SK-N-MC (cell line): ENCODE measurements at regions not wholly inside any gene's neighbourhood (a gene's known extent, or its start where the extent isn't known, plus 50 kb on each side); places are given as distances from the start of the nearest gene placed in this dataset.

ENCODE experiments used
- DNase-seq: peaks from one replicate; pipeline ENCODE4 v3.0.0-alpha.2; 2011; ENCODE audit warnings: low read depth, low spot score
- H3K27ac ChIP-seq: fragments of 200-600 bp; sonication (generic); 2 replicates; pipeline ENCODE4 v1.5.1; 2016; ENCODE audit warnings: mixed run types
- H3K36me3 ChIP-seq: fragments of 200-600 bp; sonication (generic); 2 replicates; pipeline ENCODE4 v1.6.1; 2017; ENCODE audit warnings: antibody characterized with exemption, low read length, mixed read lengths; ENCODE audit not compliant: insufficient read depth
- H3K4me3 ChIP-seq: fragments of 200-600 bp; sonication (generic); 2 replicates; pipeline ENCODE4 v1.5.1; 2016
- H3K9ac ChIP-seq: fragments of 200-600 bp; sonication (generic); 2 replicates; pipeline ENCODE4 v1.8.0; 2017; ENCODE audit warnings: mixed run types, mixed read lengths; ENCODE audit not compliant: insufficient read length
- H3K9me3 ChIP-seq: fragments of 200-600 bp; sonication (generic); 2 replicates; pipeline ENCODE4 v1.6.1; 2017; ENCODE audit warnings: low read depth, mild to moderate bottlenecking, antibody characterized with exemption, low read length, moderate library complexity, mixed read lengths
- EZH2 ChIP-seq: fragments of 200-600 bp; sonication (generic); IDR thresholded peaks from one replicate; pipeline ENCODE4 v1.6.1; 2017; ENCODE audit warnings: antibody characterized with exemption
- FOXP2 ChIP-seq: optimal IDR thresholded peaks from 2 replicates; pipeline ENCODE3; 2011; ENCODE audit warnings: mild to moderate bottlenecking, moderate library complexity; ENCODE audit not compliant: insufficient read depth; ENCODE audit errors: extremely low read length, control extremely low read depth
- POLR2AphosphoS5 ChIP-seq: IDR thresholded peaks from 2 replicates; pipeline ENCODE4 v1.6.1; 2012; ENCODE audit warnings: mild to moderate bottlenecking, low read depth, low read length, borderline replicate concordance

DNA sequence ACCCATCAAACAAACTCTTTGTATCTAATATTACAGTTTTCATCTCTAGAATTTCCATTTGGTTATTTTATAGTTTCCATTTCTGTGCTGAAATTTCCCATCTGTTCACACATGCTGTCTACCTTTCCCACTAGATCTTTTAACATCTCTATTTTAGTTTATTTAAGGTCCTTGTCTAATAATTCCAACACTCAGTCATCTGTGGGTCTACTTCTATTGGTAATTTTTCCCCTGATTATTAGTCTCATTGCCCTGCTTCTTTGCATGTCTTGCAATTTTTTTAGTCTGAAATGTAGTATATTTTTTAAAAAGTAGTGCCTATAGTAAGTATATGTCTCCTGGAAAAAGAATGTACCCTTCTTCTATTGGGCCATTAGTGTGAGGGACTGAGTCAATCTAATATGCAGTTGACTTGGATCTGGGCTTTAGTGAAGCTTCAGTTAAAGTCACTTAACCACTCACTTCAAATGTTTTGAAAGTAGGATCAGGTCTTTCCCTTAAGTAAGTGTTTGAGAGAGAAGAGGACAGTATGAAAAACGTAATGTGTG lies 370.8 kb downstream of the SEC14L1 start:
- H3K9me3 ChIP-seq: no peaks in the 10 kb centered on the region
- H3K27ac ChIP-seq: no peak overlapping the region
- H3K36me3 ChIP-seq: no peaks in the 10 kb centered on the region
- TF ChIP-seq FOXP2: no peak
- TF ChIP-seq POLR2AphosphoS5: no peak
- no peak for TF ChIP-seq EZH2
- no peak overlapping the region for H3K4me3 ChIP-seq
- DNase-seq: no peak
- H3K9ac ChIP-seq: no peak overlapping the region

DNA sequence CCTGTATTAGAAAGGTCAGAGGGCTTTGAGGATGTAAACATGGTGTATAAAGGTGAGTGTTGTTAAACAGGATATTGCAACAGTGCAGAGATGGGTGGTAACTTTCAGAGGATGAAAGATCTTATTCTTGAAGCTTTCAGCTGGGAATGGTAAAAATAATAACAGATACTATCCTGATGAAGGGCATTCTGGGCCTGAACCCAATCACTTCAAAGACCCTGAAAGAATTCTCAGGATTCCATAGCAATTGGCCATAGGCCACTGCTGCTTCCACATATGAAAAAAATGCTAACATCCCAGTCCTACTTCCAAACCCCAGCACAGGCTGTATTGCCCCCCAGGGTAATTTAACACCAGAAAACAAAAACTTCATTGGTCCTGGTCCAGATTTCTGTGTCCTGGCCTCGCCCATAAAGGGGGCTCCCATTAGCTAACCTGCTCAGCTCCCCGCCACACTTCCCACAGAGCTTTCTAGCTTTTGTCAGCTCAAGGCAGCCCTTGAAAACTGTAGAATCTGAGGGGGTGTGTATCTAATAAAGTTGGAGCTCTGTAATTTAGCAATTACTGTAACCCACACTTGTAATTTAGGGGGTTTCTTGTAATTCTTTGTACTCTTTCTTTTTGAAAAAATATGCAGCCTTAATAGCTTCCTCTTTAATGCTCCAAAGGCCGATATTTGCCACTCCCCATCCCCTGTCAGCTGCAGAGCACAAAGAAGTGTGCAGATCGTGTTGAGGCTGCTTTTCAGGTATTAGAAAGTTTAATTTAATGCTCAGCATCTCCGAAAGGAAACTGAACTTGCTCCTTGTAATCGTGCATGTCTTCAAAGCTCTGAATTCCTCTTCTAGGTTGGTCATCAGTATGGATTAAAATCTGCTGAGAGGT lies 371.5 kb downstream of the SEC14L1 start:
- no peaks in the 10 kb centered on the region for H3K9me3 ChIP-seq
- H3K4me3 ChIP-seq: no peak overlapping the region
- H3K36me3 ChIP-seq: no peaks in the 10 kb centered on the region
- DNase-seq: no peak
- H3K9ac ChIP-seq: no peak overlapping the region
- TF ChIP-seq FOXP2 (no peak), POLR2AphosphoS5 (no peak), EZH2 (no peak)
- H3K27ac ChIP-seq: no peak overlapping the region

DNA sequence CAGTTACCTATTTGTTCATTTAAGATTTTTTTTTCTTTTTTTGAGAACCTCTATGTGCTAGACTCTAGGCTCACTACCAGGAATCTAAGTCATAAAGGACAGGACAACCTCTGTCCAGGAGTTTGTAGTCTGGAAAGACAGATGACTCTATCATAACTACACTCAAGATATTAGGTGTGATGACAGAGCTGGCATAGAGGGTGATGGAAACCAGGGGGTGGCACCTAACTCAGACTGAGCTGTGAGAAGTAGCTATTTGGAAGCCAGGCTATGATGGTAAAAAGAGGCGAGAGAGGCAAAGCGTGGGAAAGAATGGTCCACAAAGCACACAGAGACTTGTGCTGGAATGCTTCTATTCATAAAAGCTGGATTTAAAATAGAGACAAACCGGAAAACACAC lies 372.3 kb downstream of the SEC14L1 start:
- TF ChIP-seq POLR2AphosphoS5: no peak
- no peak for TF ChIP-seq FOXP2
- no peak for TF ChIP-seq EZH2
- no peak overlapping the region for H3K4me3 ChIP-seq
- H3K27ac ChIP-seq: no peak overlapping the region
- H3K9me3 ChIP-seq: no peaks in the 10 kb centered on the region
- DNase-seq: no peak
- H3K36me3 ChIP-seq: no peaks in the 10 kb centered on the region
- no peak overlapping the region for H3K9ac ChIP-seq

DNA sequence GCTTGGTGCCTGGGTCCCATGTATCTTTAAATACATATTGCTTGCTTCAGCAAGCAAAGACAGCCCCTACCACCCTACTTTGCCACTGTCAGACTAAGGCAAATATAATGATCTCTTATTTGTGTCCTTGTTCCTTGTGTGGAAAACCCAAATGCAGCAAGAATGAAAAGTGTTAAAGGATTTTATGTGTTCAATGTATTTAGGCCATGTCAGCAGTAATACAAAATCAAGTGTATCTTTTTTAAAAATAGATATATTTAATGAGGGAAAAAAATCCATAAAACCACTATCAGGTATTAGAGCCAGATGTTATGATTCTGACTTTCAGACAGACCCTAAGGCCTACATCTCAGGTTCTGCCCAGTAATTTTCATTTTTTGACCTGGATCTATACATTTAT lies 374.5 kb downstream of the SEC14L1 start:
- H3K36me3 ChIP-seq: no peaks in the 10 kb centered on the region
- H3K4me3 ChIP-seq: no peak overlapping the region
- H3K9me3 ChIP-seq: no peaks in the 10 kb centered on the region
- no peak overlapping the region for H3K9ac ChIP-seq
- TF ChIP-seq FOXP2: no peak
- TF ChIP-seq EZH2: no peak
- TF ChIP-seq POLR2AphosphoS5: no peak
- no peak overlapping the region for H3K27ac ChIP-seq
- no peak for DNase-seq

DNA sequence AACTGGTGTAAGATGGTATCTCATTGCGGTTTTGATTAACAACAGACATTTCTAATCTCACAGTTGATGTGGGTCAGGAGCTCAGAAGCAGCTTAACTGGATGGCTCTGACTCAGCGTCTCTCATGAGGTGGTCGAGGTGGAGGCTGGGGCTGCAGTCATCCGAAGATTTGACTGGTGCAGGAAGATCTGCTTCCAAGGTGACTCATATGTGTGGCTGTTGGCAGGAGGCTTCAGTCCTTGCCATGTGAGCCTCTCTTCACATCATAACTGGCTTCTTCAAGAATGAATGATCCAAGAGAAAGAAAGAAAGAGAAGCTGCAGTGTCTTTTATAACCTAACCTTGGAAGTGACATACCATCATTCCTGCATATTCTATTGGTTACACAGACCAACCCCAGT lies 376.1 kb downstream of the SEC14L1 start:
- H3K4me3 ChIP-seq: no peak overlapping the region
- no peak overlapping the region for H3K9ac ChIP-seq
- no peaks in the 10 kb centered on the region for H3K9me3 ChIP-seq
- H3K36me3 ChIP-seq: no peaks in the 10 kb centered on the region
- DNase-seq: no peak
- no peak overlapping the region for H3K27ac ChIP-seq
- TF ChIP-seq FOXP2 (no peak), POLR2AphosphoS5 (no peak), EZH2 (no peak)

DNA sequence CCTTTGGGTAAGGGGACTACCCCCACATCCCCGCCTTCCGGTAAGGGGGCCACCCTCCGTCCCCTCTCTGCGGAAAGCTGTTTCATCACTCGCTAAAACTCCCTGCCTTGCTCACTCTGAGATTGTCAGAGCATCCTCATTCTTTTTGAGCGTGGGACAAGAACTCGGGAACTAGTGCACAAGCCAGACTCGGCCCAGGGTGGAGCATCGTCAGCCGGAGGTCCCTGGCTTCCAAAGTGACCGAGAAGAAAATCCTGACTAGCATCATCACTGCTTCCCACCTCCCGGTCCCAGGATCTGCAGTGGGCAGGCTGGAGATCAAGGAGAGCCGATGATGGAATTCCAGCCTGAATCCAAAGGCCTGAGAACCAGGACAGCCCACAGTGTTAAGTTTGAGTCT lies 380.3 kb downstream of the SEC14L1 start:
- TF ChIP-seq EZH2 (no peak), FOXP2 (no peak), POLR2AphosphoS5 (no peak)
- H3K36me3 ChIP-seq: no peaks in the 10 kb centered on the region
- no peak for DNase-seq
- no peak overlapping the region for H3K4me3 ChIP-seq
- H3K9me3 ChIP-seq: no peaks in the 10 kb centered on the region
- no peak overlapping the region for H3K9ac ChIP-seq
- no peak overlapping the region for H3K27ac ChIP-seq

DNA sequence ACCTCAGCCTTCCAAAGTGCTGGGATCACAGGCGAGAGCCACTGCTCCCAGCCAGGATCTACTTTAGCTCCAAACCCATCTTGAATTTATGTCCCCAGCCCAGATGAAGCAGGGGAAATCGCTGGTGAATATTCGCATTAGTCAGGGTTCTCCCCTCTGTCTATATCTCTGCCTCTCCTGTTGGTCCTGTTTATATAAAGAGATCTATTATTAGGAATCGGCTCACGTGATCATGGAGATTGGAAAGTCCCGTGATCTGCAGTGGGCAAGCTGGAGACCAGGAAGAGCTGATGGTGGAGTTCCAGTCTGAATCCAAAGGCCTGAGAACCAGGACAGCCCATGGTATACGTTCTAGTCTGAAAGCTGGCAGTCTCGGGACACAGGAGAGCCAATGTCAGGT lies 382.8 kb downstream of the SEC14L1 start:
- H3K4me3 ChIP-seq: no peak overlapping the region
- DNase-seq: no peak
- no peaks in the 10 kb centered on the region for H3K36me3 ChIP-seq
- H3K9me3 ChIP-seq: no peaks in the 10 kb centered on the region
- no peak overlapping the region for H3K9ac ChIP-seq
- TF ChIP-seq FOXP2 (no peak), POLR2AphosphoS5 (no peak), EZH2 (no peak)
- H3K27ac ChIP-seq: no peak overlapping the region

DNA sequence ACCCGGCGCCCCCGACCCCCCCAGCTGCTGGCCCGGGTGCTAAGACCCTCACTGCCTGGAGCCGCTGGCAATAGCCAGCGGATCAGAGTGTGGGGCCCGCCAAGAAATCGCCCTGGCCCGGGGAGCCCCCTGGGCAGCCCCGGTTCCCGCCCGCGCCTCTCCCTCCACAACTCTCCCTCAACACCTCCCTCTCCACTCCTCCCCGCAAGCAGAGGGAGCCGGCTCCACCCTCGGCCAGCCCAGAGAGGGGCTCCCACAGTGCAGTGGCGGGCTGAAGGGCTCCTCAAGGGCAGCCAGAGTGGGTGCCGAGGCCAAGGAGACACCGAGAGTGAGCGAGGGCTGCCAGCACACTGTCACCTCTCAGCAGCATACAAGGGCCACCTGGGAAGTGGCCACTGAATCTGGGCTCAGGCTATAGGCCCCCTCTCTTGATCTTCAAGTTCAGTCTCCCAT lies 385.5 kb downstream of the SEC14L1 start:
- Histone ChIP-seq H3K4me3 (no peak overlapping the region), H3K9ac (no peak overlapping the region), H3K9me3 (no peaks in the 10 kb centered on the region), H3K36me3 (no peaks in the 10 kb centered on the region), H3K27ac (no peak overlapping the region)
- DNase-seq: no peak
- TF ChIP-seq FOXP2 (no peak), EZH2 (no peak), POLR2AphosphoS5 (no peak)

DNA sequence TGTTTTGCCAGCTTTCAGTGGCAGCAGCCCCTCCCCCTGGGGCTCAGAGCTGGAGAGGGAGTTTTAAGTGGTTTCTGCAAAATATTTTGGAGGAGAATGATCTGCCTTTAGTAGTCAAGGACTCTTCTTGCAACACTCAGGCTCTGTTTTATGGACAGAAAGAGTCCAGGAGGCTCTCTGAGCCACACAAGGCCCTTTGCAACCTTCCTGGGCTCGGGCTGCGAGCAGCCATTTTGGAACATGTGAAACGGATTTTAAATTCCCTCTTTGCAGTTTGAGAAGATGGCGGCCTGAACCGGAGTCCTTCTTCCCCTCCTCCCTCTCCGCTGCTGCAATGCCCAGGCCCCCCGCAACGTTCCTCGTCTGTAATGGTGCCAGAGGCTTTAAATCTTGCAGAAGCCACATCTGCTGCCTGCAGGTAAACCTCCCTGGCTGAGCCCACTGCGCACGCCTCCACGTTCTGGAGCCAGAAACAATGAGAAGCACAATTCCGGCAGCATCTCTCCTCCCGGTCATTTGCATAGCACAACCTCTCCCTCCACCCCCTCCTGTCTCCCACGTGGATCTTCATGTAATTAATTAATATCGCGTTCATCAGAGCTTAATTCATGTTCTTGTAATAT lies 386.1 kb downstream of the SEC14L1 start:
- Histone ChIP-seq H3K36me3 (no peaks in the 10 kb centered on the region), H3K9ac (no peak overlapping the region), H3K9me3 (no peaks in the 10 kb centered on the region), H3K27ac (no peak overlapping the region), H3K4me3 (no peak overlapping the region)
- TF ChIP-seq FOXP2: no peak
- no peak for TF ChIP-seq POLR2AphosphoS5
- no peak for TF ChIP-seq EZH2
- no peak for DNase-seq
